IMR-90 (cell line): ENCODE measurements at regions not wholly inside any gene's neighbourhood (a gene's known extent, or its start where the extent isn't known, plus 50 kb on each side); places are given as distances from the start of the nearest gene placed in this dataset.
A peak's percentile ranks its signal among the peaks of the same experiment; 100 is the strongest.

Source experiments
- ATAC-seq: fragments of 200-7000 bp; cut with Tn5 transposase; 2 replicates; pipeline ENCODE4 v1.9.1; 2020; ENCODE audit warnings: low read depth, mild to moderate bottlenecking, moderate library complexity
- BruUV-seq: library from RNA; stranded (reverse); fragments of 400-500 nt; replicated peaks from 2 replicates; lab custom pipeline; 2021; lab: Mats Ljungman, UMichigan
- CTCF ChIA-PET: fragments of 300-600 bp; formaldehyde crosslinking; extraction: SDS; loops from one replicate; lab custom pipeline; 2021; ENCODE audit warnings: antibody characterized with exemption; lab: Yijun Ruan, JAX
- POLR2A ChIA-PET: fragments of 300-600 bp; sonication (Branson Sonifier 250); formaldehyde crosslinking; loops from one replicate; lab custom pipeline; 2022; ENCODE audit warnings: antibody characterized with exemption; ENCODE audit not compliant: unreplicated experiment; lab: Charles Lee
- DNase-seq: peaks from one replicate; pipeline ENCODE4 v3.0.0; 2013
- H2AFZ ChIP-seq: replicated peaks from 2 replicates; pipeline ENCODE3; 2013; ENCODE audit warnings: low read length, mild to moderate bottlenecking; ENCODE audit not compliant: poor library complexity
- H2AK5ac ChIP-seq: 2 replicates; pipeline ENCODE4 v1.6.1; 2013; ENCODE audit warnings: low read depth, low read length, inconsistent platforms
- H2AK9ac ChIP-seq: replicated peaks from 2 replicates; pipeline ENCODE3; 2013; ENCODE audit warnings: mild to moderate bottlenecking, low read depth, low read length, moderate library complexity; ENCODE audit not compliant: poor library complexity
- H2BK120ac ChIP-seq: 2 replicates; pipeline ENCODE4 v1.6.1; 2013; ENCODE audit warnings: low read depth, low read length, inconsistent platforms
- H2BK15ac ChIP-seq: 3 replicates; pipeline ENCODE4 v1.6.1; 2013; ENCODE audit warnings: low read depth, low read length, inconsistent platforms
- H2BK20ac ChIP-seq: 2 replicates; pipeline ENCODE4 v1.6.1; 2013; ENCODE audit warnings: low read depth, mild to moderate bottlenecking, inconsistent platforms, low read length, moderate library complexity
- H2BK5ac ChIP-seq: 2 replicates; pipeline ENCODE4 v1.6.1; 2013; ENCODE audit warnings: mild to moderate bottlenecking, low read depth, low read length, inconsistent platforms; ENCODE audit not compliant: poor library complexity, severe bottlenecking
- H3K14ac ChIP-seq: replicated peaks from 2 replicates; pipeline ENCODE4 v1.6.1; 2013; ENCODE audit warnings: low read depth, low read length, inconsistent platforms
- H3K18ac ChIP-seq: 2 replicates; pipeline ENCODE4 v1.6.1; 2013; ENCODE audit warnings: low read depth, low read length, control low read depth
- H3K23ac ChIP-seq: 2 replicates; pipeline ENCODE4 v1.6.1; 2013; ENCODE audit warnings: low read depth, low read length, inconsistent platforms
- H3K27ac ChIP-seq: 2 replicates; pipeline ENCODE4 v1.5.1; 2013; ENCODE audit warnings: mild to moderate bottlenecking, control low read depth, low read length; ENCODE audit not compliant: insufficient read depth
- H3K27me3 ChIP-seq: 2 replicates; pipeline ENCODE4 v1.6.1; 2013; ENCODE audit warnings: low read length; ENCODE audit not compliant: control insufficient read depth, insufficient read depth
- H3K36me3 ChIP-seq: 2 replicates; pipeline ENCODE4 v1.6.1; 2013; ENCODE audit warnings: low read length, mixed read lengths; ENCODE audit not compliant: control insufficient read depth, insufficient read depth
- H3K4ac ChIP-seq: 2 replicates; pipeline ENCODE4 v1.6.1; 2013; ENCODE audit warnings: low read depth, low read length, inconsistent platforms
- H3K4me1 ChIP-seq: 2 replicates; pipeline ENCODE4 v1.6.1; 2013; ENCODE audit warnings: low read length, mixed read lengths; ENCODE audit not compliant: control insufficient read depth, insufficient read depth
- H3K4me2 ChIP-seq: 2 replicates; pipeline ENCODE4 v1.6.1; 2013; ENCODE audit warnings: low read depth, mild to moderate bottlenecking, control low read depth, low read length, moderate library complexity
- H3K4me3 ChIP-seq: 2 replicates; pipeline ENCODE4 v1.5.1; 2013; ENCODE audit warnings: low read depth, mild to moderate bottlenecking, control low read depth, low read length, moderate library complexity; ENCODE audit not compliant: insufficient read depth
- H3K56ac ChIP-seq: 2 replicates; pipeline ENCODE4 v1.6.1; 2013; ENCODE audit warnings: low read length, inconsistent platforms; ENCODE audit not compliant: insufficient read depth; ENCODE audit errors: extremely low read depth
- H3K79me1 ChIP-seq, 2 experiments: 2 replicates each; pipeline ENCODE4 v1.6.1; 2013; ENCODE audit warnings: low read length in 2 of 2, inconsistent platforms in 1 of 2, low read depth in 1 of 2
- H3K9ac ChIP-seq: 2 replicates; pipeline ENCODE4 v1.6.1; 2013; ENCODE audit warnings: low read depth, low read length, control low read depth
- H3K9me1 ChIP-seq: 2 replicates; pipeline ENCODE4 v1.6.1; 2013; ENCODE audit warnings: low read length, inconsistent platforms; ENCODE audit not compliant: insufficient read depth
- H3K9me3 ChIP-seq: 2 replicates; pipeline ENCODE4 v1.6.1; 2013; ENCODE audit warnings: low read length; ENCODE audit not compliant: control insufficient read depth, insufficient read depth
- H4K20me1 ChIP-seq: 2 replicates; pipeline ENCODE4 v1.6.1; 2013; ENCODE audit warnings: low read length, inconsistent platforms; ENCODE audit not compliant: insufficient read depth
- H4K5ac ChIP-seq: 2 replicates; pipeline ENCODE4 v1.6.1; 2013; ENCODE audit warnings: mild to moderate bottlenecking, low read depth, low read length, control low read depth
- H4K8ac ChIP-seq, 2 experiments: 2 replicates each; pipeline ENCODE4 v1.6.1; 2013; ENCODE audit warnings: low read depth in 2 of 2, low read length in 2 of 2, control low read depth in 1 of 2, inconsistent platforms in 1 of 2
- H4K91ac ChIP-seq: 2 replicates; pipeline ENCODE4 v1.6.1; 2013; ENCODE audit warnings: low read depth, low read length, inconsistent platforms; ENCODE audit not compliant: insufficient read depth
- MAFK ChIP-seq: IDR thresholded peaks from 2 replicates; pipeline ENCODE4 v1.6.1; 2012; ENCODE audit warnings: low read depth, low read length, improper control_type of control experiment
- WGBS, 2 experiments: methylation state at CpG; one replicate each; pipeline versions ENCODE4 v1.1.5 to v1.1.7; 2013; ENCODE audit warnings: missing lambda C conversion rate in 2 of 2; ENCODE audit not compliant: insufficient read length in 1 of 2; ENCODE audit errors: extremely low coverage in 2 of 2; 5-methylcytosine and 5-hydroxymethylcytosine counted together
- dilution Hi-C: fragments of 300-500 bp; cut with HindIII; formaldehyde crosslinking; loops from one replicate; pipeline ENCODE4 v1.14.3; 2018; ENCODE audit warnings: low sequenced_read_pairs; ENCODE audit not compliant: unreplicated experiment
- in situ Hi-C: fragments of 300-500 bp; cut with MboI; formaldehyde crosslinking; loops from 3 replicates; pipeline ENCODE4 v1.14.3; 2019; ENCODE audit warnings: low sequenced_read_pairs, inconsistent platforms, mixed read lengths
- intact Hi-C: fragments of 100-400 bp; cut with micrococcal nuclease; formaldehyde crosslinking; loops from 2 replicates; pipeline ENCODE4 v1.10.0; 2022
- TF ChIP-seq, protein P1 (sequence below): fragments of 150-350 bp; IDR thresholded peaks from 2 replicates; pipeline ENCODE4 v1.6.1; 2017; ENCODE audit warnings: mild to moderate bottlenecking, antibody characterized with exemption, low read length, low read depth

GRCh38 chr2:34646901-34647300 lies 1047.8 kb upstream of the FAM98A start:
- Histone ChIP-seq H3K56ac (no peak overlapping the region), H2BK120ac (no peak overlapping the region), H2BK15ac (no peak overlapping the region), H4K5ac (no peak overlapping the region), H2BK5ac (no peak overlapping the region), H3K9me1 (no peaks in the 10 kb centered on the region), H3K27me3 (no peaks in the 10 kb centered on the region), H4K20me1 (no peaks in the 10 kb centered on the region), H3K27ac (no peak overlapping the region), H3K4ac (no peak overlapping the region), H3K4me2 (no peak overlapping the region), H3K9ac (no peak overlapping the region), H2AK5ac (no peak overlapping the region), H3K18ac (no peak overlapping the region), H3K9me3 (peaks cover 4% of the 10 kb centered on the region; the same call in 1 of the 2 replicates), H2BK20ac (no peak overlapping the region), H3K14ac (no peak overlapping the region), H3K79me1 (no peaks in the 10 kb centered on the region), H4K8ac (no peak overlapping the region), H3K4me1 (no peaks in the 10 kb centered on the region), H3K36me3 (no peaks in the 10 kb centered on the region), H3K4me3 (no peak overlapping the region), H3K23ac (no peak overlapping the region), H2AFZ (no peak overlapping the region), H2AK9ac (no peak overlapping the region), H4K91ac (no peak overlapping the region)
- WGBS, 2 experiments, result no CpG with 5 or more reads among the region's 3 CpGs
- TF ChIP-seq, protein P1, sequence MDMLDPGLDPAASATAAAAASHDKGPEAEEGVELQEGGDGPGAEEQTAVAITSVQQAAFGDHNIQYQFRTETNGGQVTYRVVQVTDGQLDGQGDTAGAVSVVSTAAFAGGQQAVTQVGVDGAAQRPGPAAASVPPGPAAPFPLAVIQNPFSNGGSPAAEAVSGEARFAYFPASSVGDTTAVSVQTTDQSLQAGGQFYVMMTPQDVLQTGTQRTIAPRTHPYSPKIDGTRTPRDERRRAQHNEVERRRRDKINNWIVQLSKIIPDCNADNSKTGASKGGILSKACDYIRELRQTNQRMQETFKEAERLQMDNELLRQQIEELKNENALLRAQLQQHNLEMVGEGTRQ, result no peak
- TF ChIP-seq MAFK, result peak; percentile 61
- POLR2A ChIA-PET, result no interaction called here
- CTCF ChIA-PET, result no interaction called here
- BruUV-seq, result no TSS peak
- ATAC-seq (no peak), DNase-seq (no peak)
- in situ Hi-C loops, result no loop called here
- dilution Hi-C loops, result no loop called here
- intact Hi-C loops, result no loop called here
